Endodermal cell (in vitro differentiated cells): ENCODE measurements at regions not wholly inside any gene's neighbourhood (a gene's known extent, or its start where the extent isn't known, plus 50 kb on each side); places are given as distances from the start of the nearest gene placed in this dataset.

ENCODE experiments used
- DNase-seq: peaks from one replicate; pipeline ENCODE4 v3.0.0-alpha.2; 2017
- H3K27ac ChIP-seq: 2 replicates; pipeline ENCODE4 v1.5.1; 2013; ENCODE audit warnings: mild to moderate bottlenecking, low read depth, low read length, moderate library complexity
- H3K27me3 ChIP-seq: 2 replicates; pipeline ENCODE4 v1.6.1; 2013; ENCODE audit warnings: mild to moderate bottlenecking, low read length, moderate library complexity; ENCODE audit not compliant: insufficient read depth, control insufficient read depth, poor library complexity, severe bottlenecking
- H3K36me3 ChIP-seq: 2 replicates; pipeline ENCODE4 v1.7.0; 2013; ENCODE audit warnings: mild to moderate bottlenecking, low read length, moderate library complexity; ENCODE audit not compliant: control insufficient read depth, insufficient read depth
- H3K4me1 ChIP-seq: one replicate; pipeline ENCODE4 v1.7.0; 2013; ENCODE audit warnings: low read length; ENCODE audit not compliant: control insufficient read depth, insufficient read depth
- H3K4me3 ChIP-seq: 2 replicates; pipeline ENCODE4 v1.5.1; 2013; ENCODE audit warnings: mild to moderate bottlenecking, low read length, moderate library complexity
- H3K9ac ChIP-seq: 2 replicates; pipeline ENCODE4 v1.6.1; 2013; ENCODE audit warnings: mild to moderate bottlenecking, low read length, moderate library complexity; ENCODE audit not compliant: poor library complexity, severe bottlenecking; ENCODE audit errors: extremely low read depth
- H3K9me3 ChIP-seq: 2 replicates; pipeline ENCODE4 v1.6.1; 2013; ENCODE audit warnings: mild to moderate bottlenecking, low read length, moderate library complexity; ENCODE audit not compliant: control insufficient read depth
- H3K27ac Mint-ChIP-seq: 2 replicates; pipeline ENCODE4 v1.8.0; 2020; ENCODE audit warnings: mixed read lengths
- H3K27me3 Mint-ChIP-seq: 2 replicates; pipeline ENCODE4 v1.8.0; 2021; ENCODE audit warnings: mild to moderate bottlenecking, mixed read lengths; ENCODE audit not compliant: insufficient read depth
- H3K36me3 Mint-ChIP-seq: 2 replicates; pipeline ENCODE4 v1.8.0; 2020; ENCODE audit warnings: low read depth, mixed read lengths
- H3K4me1 Mint-ChIP-seq: 2 replicates; pipeline ENCODE4 v1.8.0; 2020; ENCODE audit warnings: mixed read lengths
- H3K4me3 Mint-ChIP-seq: 2 replicates; pipeline ENCODE4 v1.8.0; 2020; ENCODE audit warnings: mild to moderate bottlenecking, moderate library complexity, mixed read lengths
- H3K9me3 Mint-ChIP-seq: 2 replicates; pipeline ENCODE4 v1.8.0; 2020; ENCODE audit warnings: mild to moderate bottlenecking, mixed read lengths
- CTCF ChIP-seq: fragments of 200-600 bp; sonication (generic); conservative IDR thresholded peaks from 2 replicates; pipeline ENCODE4 v1.5.0; 2021; ENCODE audit warnings: antibody characterized with exemption, mild to moderate bottlenecking
- WGBS, 2 experiments: methylation state at CpG; one replicate each; pipeline versions ENCODE4 v1.1.5 to v1.1.7; 2013; ENCODE audit warnings: missing lambda C conversion rate in 2 of 2, mixed read lengths in 1 of 2; ENCODE audit not compliant: insufficient coverage in 1 of 2, insufficient read length in 1 of 2; 5-methylcytosine and 5-hydroxymethylcytosine counted together

- H3K9me3 ChIP-seq, result no peaks in the 10 kb centered on the region
- no peaks in the 10 kb centered on the region for H3K36me3 ChIP-seq
- H3K27ac ChIP-seq, result no peak overlapping the region
- H3K4me3 Mint-ChIP-seq, result no peak overlapping the region
- peaks cover 17% of the 10 kb centered on the region for H3K27me3 ChIP-seq
- peaks cover 12% of the 10 kb centered on the region for H3K4me1 Mint-ChIP-seq
- no peak for TF ChIP-seq CTCF
- H3K4me1 ChIP-seq, result no peaks in the 10 kb centered on the region
- peaks cover 63% of the 10 kb centered on the region for H3K27me3 Mint-ChIP-seq
- H3K4me3 ChIP-seq, result no peak overlapping the region
- no peak overlapping the region for H3K27ac Mint-ChIP-seq
- 60 to 86% methylated on average over 1 to 2 of the region's 2 CpGs for WGBS, 2 experiments
- H3K9ac ChIP-seq, result no peak overlapping the region
- H3K9me3 Mint-ChIP-seq, result no peaks in the 10 kb centered on the region
- no peak for DNase-seq
- no peaks in the 10 kb centered on the region for H3K36me3 Mint-ChIP-seq
Measured at GRCh38 chr2:176488431-176488830, 219.2 kb downstream of the MTX2 start.

GRCh38 chr2:176490061-176490861 lies 221.0 kb downstream of the MTX2 start:
- H3K9ac ChIP-seq, result no peak overlapping the region
- Mint-ChIP-seq H3K4me1 (peaks cover 12% of the 10 kb centered on the region), H3K9me3 (no peaks in the 10 kb centered on the region), H3K27ac (peak overlapping the region; percentile 73), H3K36me3 (no peaks in the 10 kb centered on the region), H3K4me3 (peak overlapping the region; percentile 44), H3K27me3 (peaks cover 59% of the 10 kb centered on the region)
- no peaks in the 10 kb centered on the region for H3K9me3 ChIP-seq
- no peak overlapping the region for H3K4me3 ChIP-seq
- peak; percentile 88 for DNase-seq
- H3K27ac ChIP-seq, result peak overlapping the region; percentile 76
- H3K36me3 ChIP-seq, result no peaks in the 10 kb centered on the region
- no peaks in the 10 kb centered on the region for H3K4me1 ChIP-seq
- peaks cover 17% of the 10 kb centered on the region for H3K27me3 ChIP-seq
- no peak for TF ChIP-seq CTCF
- WGBS, 2 experiments, result 69 to 80% methylated on average over 27 to 47 of the region's 47 CpGs

- H3K4me3 Mint-ChIP-seq, result no peak overlapping the region
- no peak for DNase-seq
- 90 to 100% methylated on average over 4 to 9 of the region's 9 CpGs for WGBS, 2 experiments
- no peaks in the 10 kb centered on the region for H3K9me3 Mint-ChIP-seq
- H3K36me3 Mint-ChIP-seq, result no peaks in the 10 kb centered on the region
- H3K27me3 Mint-ChIP-seq, result peaks cover 60% of the 10 kb centered on the region
- Histone ChIP-seq H3K9me3 (no peaks in the 10 kb centered on the region), H3K4me1 (no peaks in the 10 kb centered on the region), H3K27ac (no peak overlapping the region), H3K4me3 (no peak overlapping the region), H3K36me3 (no peaks in the 10 kb centered on the region), H3K9ac (no peak overlapping the region), H3K27me3 (peaks cover 17% of the 10 kb centered on the region)
- no peak overlapping the region for H3K27ac Mint-ChIP-seq
- peaks cover 12% of the 10 kb centered on the region for H3K4me1 Mint-ChIP-seq
- TF ChIP-seq CTCF, result no peak
Measured at GRCh38 chr2:176491172-176491904, 222.1 kb downstream of the MTX2 start.
